ENCODE measurements at regions not wholly inside any gene's neighbourhood (a gene's known extent, or its start where the extent isn't known, plus 50 kb on each side); places are given as distances from the start of the nearest gene placed in this dataset.

- no peak overlapping the region for H3K27ac ChIP-seq (ENCODE audit: low read depth, low read length)
- Mint-ChIP-seq H3K27ac (no peak overlapping the region), H3K4me1 (peaks cover 32% of the 10 kb centered on the region), H3K4me3 (no peak overlapping the region), H3K27me3 (ENCODE audit: insufficient read depth) (no peaks in the 10 kb centered on the region), H3K9me3 (no peaks in the 10 kb centered on the region), H3K36me3 (ENCODE audit: low read depth) (no peaks in the 10 kb centered on the region)
- H3K4me1 ChIP-seq (ENCODE audit: control insufficient read depth, insufficient read depth, low read length), result peaks cover 10% of the 10 kb centered on the region
- H3K9ac ChIP-seq (ENCODE audit: extremely low read depth, low read length, poor library complexity, severe bottlenecking), result no peak overlapping the region
- no peak for DNase-seq
- WGBS, 2 experiments (ENCODE audit: insufficient coverage in 1 of 2, insufficient read length in 1 of 2), result 94 to 95% methylated on average over 2 to 3 of the region's 3 CpGs
- H3K9me3 ChIP-seq (ENCODE audit: control insufficient read depth, low read length), result no peaks in the 10 kb centered on the region
- TF ChIP-seq, protein P1, sequence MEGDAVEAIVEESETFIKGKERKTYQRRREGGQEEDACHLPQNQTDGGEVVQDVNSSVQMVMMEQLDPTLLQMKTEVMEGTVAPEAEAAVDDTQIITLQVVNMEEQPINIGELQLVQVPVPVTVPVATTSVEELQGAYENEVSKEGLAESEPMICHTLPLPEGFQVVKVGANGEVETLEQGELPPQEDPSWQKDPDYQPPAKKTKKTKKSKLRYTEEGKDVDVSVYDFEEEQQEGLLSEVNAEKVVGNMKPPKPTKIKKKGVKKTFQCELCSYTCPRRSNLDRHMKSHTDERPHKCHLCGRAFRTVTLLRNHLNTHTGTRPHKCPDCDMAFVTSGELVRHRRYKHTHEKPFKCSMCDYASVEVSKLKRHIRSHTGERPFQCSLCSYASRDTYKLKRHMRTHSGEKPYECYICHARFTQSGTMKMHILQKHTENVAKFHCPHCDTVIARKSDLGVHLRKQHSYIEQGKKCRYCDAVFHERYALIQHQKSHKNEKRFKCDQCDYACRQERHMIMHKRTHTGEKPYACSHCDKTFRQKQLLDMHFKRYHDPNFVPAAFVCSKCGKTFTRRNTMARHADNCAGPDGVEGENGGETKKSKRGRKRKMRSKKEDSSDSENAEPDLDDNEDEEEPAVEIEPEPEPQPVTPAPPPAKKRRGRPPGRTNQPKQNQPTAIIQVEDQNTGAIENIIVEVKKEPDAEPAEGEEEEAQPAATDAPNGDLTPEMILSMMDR (conservative IDR thresholded peaks at IDR 0.05), result no peak
- no peaks in the 10 kb centered on the region for H3K27me3 ChIP-seq (ENCODE audit: control insufficient read depth, insufficient read depth, low read length, poor library complexity, severe bottlenecking)
- H3K36me3 ChIP-seq (ENCODE audit: control insufficient read depth, insufficient read depth, low read length), result no peaks in the 10 kb centered on the region
- no peak overlapping the region for H3K4me3 ChIP-seq (ENCODE audit: low read length)
Observed at GRCh38 chr2:39537150-39537549, 100.1 kb upstream of the MAP4K3 start.

DNA sequence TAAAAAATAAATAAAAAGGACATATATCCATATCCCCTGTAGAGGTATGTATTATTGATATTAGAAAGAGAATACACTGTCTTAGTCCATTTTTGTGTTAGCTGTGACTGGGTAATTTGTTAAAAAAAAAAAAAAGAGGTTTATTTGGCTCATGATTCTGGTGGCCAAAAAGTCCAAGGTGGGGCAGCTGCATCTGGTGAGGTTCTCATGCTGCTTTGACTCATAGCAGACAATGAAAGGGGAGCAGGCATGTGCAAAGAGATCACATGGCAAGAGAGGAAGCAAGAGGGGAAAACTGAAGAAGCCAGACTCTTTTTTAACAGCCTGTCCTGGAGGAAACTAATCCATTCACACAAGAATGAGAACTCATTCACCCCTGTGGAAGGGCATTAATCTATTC is 101.6 kb upstream of the MAP4K3 start:
- Histone ChIP-seq H3K9ac (ENCODE audit: extremely low read depth, low read length, poor library complexity, severe bottlenecking) (no peak overlapping the region), H3K4me1 (ENCODE audit: control insufficient read depth, insufficient read depth, low read length) (peaks cover 12% of the 10 kb centered on the region), H3K36me3 (ENCODE audit: control insufficient read depth, insufficient read depth, low read length) (no peaks in the 10 kb centered on the region), H3K4me3 (ENCODE audit: low read length) (no peak overlapping the region), H3K27ac (ENCODE audit: low read depth, low read length) (no peak overlapping the region), H3K27me3 (ENCODE audit: control insufficient read depth, insufficient read depth, low read length, poor library complexity, severe bottlenecking) (no peaks in the 10 kb centered on the region), H3K9me3 (ENCODE audit: control insufficient read depth, low read length) (no peaks in the 10 kb centered on the region)
- H3K27me3 Mint-ChIP-seq (ENCODE audit: insufficient read depth), result no peaks in the 10 kb centered on the region
- no peak overlapping the region for H3K27ac Mint-ChIP-seq
- TF ChIP-seq, protein P1 (conservative IDR thresholded peaks at IDR 0.05), result no peak
- no peak for DNase-seq
- H3K4me3 Mint-ChIP-seq, result no peak overlapping the region
- H3K36me3 Mint-ChIP-seq (ENCODE audit: low read depth), result no peaks in the 10 kb centered on the region
- H3K9me3 Mint-ChIP-seq, result no peaks in the 10 kb centered on the region
- H3K4me1 Mint-ChIP-seq, result peaks cover 30% of the 10 kb centered on the region

DNA sequence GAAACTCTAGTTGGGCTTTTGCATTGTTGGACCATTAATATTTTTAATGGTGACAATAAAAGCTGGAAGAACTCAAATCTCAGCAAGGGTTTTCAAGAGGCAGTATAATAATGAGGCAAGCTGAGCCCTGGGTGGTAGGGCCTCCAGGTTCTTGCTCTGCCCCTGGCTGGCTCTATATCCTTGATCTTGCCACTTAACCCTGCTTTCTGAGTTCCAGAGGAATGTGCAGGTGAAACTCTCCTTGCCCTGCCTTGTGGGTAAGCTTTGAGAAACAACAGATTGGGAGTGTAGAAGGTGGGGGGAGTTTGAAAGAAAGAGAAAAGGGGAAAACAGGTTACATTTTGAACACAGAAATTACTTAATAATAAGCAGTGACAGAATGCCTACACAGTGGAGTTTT is 103.3 kb upstream of the MAP4K3 start:
- Mint-ChIP-seq H3K27me3 (ENCODE audit: insufficient read depth) (no peaks in the 10 kb centered on the region), H3K4me1 (peaks cover 27% of the 10 kb centered on the region), H3K27ac (no peak overlapping the region), H3K9me3 (no peaks in the 10 kb centered on the region), H3K36me3 (ENCODE audit: low read depth) (no peaks in the 10 kb centered on the region), H3K4me3 (no peak overlapping the region)
- no peak for DNase-seq
- Histone ChIP-seq H3K4me3 (ENCODE audit: low read length) (no peak overlapping the region), H3K27me3 (ENCODE audit: control insufficient read depth, insufficient read depth, low read length, poor library complexity, severe bottlenecking) (no peaks in the 10 kb centered on the region), H3K36me3 (ENCODE audit: control insufficient read depth, insufficient read depth, low read length) (no peaks in the 10 kb centered on the region), H3K4me1 (ENCODE audit: control insufficient read depth, insufficient read depth, low read length) (peaks cover 12% of the 10 kb centered on the region), H3K27ac (ENCODE audit: low read depth, low read length) (no peak overlapping the region), H3K9me3 (ENCODE audit: control insufficient read depth, low read length) (no peaks in the 10 kb centered on the region), H3K9ac (ENCODE audit: extremely low read depth, low read length, poor library complexity, severe bottlenecking) (no peak overlapping the region)
- TF ChIP-seq, protein P1 (conservative IDR thresholded peaks at IDR 0.05), result no peak

All from endodermal cell (in vitro differentiated cells).